ENCODE measurements at regions not wholly inside any gene's neighbourhood (a gene's known extent, or its start where the extent isn't known, plus 50 kb on each side); places are given as distances from the start of the nearest gene placed in this dataset.
"Not testable (repeated sequence)": the region's sequence is repeated elsewhere in the genome, so short reads cannot be mapped to it uniquely, and the experiment has no call there.

DNA sequence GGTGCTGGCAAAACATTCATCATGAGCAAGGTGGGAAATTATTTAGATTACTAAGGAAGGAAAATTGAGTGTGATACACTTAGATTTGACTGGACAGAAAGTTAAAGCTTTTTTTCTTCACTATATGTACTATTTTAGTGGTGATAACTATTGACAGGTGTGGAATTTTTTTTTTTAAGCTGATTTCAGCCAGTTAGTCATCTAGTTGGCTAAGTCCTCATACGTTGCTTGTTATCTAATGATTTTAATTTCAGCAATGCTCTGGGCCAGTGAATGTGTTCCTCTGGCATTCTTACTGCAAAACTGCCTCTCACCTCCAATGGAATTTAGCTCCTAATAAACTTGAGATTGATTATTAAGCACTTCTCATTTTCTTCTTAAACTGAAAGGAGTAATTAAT is 1223.2 kb upstream of the ACVR2A start:
- no peak for DNase-seq

DNA sequence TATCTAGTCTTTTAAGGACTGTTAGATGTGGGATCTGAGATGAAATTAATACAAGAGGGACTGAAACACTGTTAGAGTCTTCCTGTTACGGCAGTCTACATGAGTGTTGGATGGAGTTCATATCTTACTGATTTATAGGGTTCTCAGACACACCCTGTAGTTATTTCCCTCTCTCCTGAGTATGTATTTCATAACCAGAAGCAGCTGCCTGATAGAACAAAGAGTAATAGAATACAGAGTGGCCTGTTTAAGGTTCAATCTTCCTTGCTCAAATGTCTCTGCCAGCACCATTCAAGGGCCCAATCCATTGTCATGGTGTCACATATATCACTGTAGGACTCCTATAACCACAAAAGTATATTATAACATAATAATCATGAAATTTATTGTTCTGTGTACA is 1229.1 kb upstream of the ACVR2A start:
- DNase-seq, result peak; percentile 33

DNA sequence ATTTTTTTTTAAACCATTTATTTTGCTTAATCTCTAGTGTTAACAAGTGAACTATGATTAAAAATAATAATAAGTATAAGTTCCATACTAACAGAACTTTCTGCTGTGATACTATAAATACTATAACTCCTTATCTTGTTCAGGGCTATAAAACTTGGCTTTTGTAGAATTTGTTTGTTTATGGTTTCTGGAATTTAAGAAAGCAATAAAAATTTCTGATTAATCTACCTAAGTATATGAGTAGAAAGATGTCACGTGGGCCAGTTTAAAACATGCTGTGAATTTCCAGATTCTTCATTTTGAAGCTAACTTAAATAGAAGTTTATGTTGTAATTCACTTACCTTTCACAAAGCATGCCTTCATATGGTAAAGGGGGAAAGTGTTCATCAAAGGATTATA is 1236.3 kb upstream of the ACVR2A start:
- no peak for DNase-seq

DNA sequence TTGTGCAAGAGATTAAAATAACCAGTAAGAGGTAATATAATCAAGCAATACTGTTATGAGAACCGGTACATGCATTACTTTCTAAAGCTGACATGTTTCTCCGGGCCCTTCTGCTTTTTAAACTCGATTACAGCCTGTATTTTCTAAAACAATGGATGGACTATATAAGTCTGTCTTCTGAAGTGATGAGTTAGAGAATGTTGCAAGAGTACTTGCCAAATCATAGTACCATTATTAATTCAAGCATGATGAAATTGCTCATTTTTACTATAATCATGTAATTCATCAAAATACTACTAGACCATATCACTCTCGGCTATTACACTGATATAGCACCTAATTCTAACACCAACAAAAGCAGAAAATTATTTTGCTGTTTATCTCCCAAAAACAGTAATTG is 1240.3 kb upstream of the ACVR2A start:
- no peak for DNase-seq

DNA sequence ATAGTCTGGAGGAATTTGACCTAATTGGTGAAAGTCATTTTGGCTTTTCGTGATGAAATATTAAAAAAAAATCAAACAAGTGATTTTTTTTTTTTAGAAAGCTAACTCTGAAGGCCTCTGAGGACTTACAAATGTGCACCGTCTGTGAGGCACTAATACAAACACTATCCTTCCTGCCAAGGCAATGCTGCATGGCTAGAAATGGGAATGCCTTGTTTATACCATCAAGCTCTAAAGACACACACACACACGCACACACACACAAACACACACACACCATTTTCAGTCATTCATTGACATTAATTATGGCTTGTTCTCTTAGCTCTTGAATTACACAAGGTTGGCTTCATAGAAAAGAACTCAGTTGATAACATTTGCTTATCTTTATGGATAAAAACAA is 1242.0 kb upstream of the ACVR2A start:
- DNase-seq, result no peak

DNA sequence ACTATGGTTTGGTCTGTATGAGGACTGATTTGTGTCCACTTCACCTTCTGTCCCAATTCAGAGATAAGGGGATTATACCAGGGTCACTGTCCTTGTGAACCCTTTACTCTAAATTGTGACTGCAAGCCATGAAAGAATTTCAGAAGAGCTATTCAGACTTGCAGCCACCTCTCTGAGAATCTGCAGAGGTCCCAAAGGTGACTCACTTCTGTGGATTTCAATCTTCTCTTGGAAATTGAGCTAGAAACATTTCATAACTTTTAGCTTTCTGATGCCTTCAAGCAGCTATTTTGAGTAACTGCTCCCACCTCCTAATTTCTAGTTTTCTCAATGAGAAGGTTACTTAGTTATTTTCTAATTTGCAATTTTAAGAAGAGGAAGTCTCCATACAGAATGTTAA is 1242.4 kb upstream of the ACVR2A start:
- no peak for DNase-seq

DNA sequence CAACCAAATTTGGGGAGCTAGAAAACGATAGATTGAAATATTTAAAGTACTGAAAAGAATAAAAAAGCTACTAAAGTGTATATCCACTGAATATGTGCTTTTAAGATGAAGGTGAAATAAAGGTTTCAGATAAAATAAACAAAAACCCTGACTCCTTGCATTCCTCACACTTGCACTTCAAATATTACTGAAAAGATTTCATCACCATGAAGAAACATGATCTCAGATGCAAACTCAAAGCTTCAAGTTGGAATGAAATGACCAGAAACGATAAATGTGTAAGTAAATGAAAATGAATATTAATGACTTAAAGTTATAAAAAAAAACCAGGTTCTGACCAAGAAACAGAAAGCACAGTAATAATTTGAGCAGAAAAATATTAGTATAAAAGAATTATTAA is 1246.0 kb upstream of the ACVR2A start:
- DNase-seq, result no peak

DNA sequence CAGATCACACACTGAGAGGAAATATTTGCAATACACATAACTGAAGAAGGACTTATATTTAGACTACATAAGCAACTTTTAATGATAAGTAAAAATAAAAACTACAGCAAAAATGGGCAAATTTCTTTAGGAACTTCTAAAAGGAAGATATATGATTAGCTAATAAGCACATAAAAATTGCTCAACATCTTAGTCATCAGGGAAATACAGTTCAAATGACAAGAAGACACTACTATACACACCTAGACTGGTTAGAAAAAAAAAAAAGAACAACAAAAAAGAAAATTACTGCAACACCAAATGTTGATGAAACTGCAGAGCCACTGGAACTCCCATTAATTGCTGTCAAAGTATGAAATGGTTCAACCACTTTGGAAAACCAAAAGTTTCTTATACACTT is 1247.5 kb upstream of the ACVR2A start:
- no peak for DNase-seq

DNA sequence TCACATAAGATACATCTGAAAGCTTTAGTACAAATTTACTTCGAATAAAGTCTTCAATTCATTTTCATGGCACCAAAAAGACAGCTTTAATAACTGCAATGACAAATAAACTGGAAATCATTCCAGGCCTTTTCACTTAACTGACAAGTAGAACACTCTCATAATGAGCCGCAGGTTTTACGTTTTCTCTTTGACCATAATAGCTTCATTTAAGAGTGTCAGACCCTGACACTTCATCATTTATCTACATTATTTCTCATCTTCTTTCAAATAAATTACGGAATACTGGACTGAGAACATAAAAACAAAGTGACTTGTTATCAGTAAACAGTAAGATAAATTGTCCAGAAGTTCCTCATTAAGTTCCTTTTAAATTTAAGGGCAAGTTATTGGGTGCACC is 1252.9 kb upstream of the ACVR2A start:
- DNase-seq, result no peak

DNA sequence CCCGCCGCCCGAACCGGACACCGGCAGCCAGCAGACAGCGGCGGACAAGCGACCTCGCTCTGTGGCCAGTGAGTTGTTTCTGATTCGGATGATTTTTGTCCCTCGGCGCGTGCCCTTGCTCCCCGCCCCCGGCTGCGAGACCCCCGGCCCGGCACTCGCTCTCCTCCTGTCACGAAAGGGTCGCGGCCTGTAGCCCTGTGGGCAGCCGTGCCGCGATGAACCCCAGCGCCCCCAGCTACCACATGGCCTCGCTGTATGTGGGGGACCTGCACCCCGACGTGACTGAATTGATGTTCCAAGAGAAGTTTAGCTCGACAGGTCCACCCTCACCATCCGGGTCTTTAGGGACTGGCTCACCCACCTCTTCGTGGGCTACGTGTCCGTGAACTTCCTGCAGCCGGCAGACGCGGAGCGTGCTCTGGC is 1257.5 kb upstream of the ACVR2A start:
- DNase-seq, result no peak

DNA sequence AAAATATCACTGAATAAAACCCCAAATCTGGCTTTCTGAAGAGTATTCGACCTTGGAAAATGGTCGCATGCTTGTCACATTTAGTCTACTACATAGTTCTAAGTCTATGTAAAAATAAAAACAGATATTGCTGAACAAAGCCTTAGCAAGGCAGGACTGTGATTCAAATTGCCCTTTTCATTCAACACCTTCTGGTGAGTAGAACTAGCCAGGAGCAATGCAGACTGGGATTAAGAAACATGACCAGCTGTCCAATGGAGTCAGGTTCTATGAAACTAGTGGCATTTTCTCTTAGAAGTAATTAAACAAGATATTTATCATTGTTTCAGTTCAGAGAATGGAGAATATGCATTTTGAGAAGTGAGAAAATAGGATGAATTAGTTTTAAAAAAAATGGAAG is 1260.5 kb upstream of the ACVR2A start:
- no peak for DNase-seq

DNA sequence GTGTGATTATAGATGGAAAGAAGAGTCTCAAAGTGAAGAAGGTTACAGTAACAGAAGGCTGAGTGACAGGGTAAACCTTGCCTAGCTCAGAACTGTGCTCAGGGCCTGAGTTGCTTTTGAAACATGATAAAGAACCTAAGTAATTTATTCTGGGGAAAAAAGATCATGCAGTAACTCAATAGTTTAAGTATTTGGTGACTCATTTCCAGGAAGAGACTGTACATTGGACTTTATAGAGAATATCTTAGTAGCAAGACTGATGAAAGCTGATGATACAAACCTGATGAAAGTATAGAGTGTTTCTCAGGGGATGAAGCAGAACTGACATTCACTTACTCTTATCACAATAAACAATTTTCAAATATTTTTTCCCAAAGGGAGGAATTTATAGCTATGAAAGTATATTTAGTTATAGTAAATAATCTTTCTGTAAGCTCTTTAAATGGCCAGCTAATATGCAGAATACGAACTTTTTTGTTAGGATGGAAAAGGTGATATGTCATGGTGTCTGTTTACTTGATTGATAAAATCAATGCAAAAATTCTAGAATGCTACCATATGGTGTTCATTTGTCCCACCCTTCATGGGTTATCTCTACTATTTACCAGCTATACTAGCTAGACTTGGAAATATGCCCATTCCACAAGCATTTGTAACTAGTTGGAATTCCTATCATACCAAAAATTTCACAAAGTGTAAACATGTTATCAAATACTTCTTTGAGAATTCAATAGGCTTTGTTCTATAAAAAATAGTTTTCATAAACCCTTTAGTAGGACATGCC is 1265.5 kb upstream of the ACVR2A start:
- no peak for DNase-seq

DNA sequence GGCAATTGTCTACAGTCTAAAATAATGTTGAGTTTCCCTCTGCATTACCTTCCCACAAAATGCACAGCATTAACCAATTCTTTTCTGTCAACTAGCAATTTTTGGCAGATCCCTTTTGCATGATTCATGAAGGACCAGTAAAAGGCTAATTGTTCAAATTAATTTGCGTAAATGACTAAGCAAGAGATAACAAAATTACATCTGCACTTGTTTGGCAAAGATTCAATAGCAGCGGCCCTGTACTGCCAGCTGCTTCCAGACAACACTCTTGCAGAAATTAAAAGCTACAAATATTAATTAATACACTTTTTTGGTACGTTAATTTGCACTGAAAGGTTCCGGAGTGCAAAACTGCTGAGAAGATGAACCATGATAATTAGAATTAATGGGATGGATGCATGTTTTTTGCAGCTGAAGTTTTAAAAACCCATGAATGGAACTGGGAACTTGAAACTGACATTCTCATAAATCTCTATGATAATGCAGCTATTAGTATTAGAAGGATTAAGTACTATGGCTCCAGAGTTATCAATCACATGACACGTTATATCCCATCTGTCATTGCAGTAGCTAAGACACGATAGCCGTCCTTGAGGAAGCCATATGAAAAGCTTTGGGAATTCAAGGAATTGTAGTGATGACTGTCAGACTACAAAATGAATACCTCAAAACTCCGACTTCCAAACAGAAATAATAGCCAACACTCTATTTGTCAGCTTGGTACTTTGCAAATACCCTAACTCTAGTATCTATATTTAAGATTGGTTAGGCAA is 1268.3 kb upstream of the ACVR2A start:
- DNase-seq, result peak; percentile 3

DNA sequence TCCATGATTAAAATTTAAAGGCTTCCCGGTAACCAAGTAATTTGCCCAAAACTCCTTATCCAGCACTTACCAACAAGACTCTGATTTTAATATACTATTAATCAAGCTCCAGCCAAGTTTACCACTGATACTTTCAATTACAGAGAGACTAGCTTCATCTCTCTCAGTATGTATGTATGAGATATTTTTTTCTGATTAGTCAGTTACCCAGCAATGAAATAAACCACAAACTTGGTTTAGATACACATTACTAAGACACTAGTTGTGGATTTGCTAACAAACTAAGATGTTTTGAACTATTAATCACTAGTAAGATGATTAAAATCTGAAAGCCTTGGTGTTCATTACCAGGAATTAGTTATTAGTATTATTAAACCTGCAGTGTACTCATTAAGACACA is 1272.2 kb upstream of the ACVR2A start:
- no peak for DNase-seq

DNA sequence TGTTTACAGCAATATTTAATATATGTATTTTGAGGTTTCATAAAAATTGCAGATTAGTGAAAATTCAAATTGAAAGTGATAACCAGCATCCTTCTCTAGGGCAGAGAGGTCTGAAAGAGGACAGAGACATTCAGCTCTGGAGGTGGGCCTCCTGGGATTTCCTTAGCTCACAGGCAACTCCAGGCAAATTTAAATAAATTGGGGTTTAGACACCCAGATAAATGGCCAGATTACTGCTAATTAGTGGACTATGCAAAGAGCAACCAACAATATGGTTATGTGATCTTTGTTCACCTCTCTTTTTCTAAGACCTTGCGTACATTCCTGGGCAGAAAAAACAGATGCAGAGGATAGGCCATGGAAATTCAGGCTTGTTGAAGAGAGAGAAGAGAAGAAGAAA is 1282.8 kb upstream of the ACVR2A start:
- DNase-seq, result no peak

DNA sequence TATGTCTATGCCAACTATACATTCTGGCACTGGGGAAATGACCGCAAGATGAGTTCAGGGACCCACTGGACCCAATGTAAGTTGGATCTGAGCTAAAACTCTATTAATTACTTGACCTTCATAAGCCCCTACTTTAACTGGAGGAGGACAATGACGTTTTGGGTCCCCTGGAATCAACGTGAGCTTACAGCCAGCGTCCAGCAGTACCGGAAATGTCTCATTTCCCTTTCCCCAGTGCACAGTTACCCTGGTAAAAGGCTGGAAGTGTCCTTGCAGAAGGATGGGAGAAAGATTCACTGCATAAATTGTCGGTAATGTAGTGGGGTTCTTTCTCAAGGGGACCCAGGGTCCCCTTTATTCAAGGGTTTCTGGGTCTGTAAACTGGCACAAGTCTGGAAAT is 1297.6 kb upstream of the ACVR2A start:
- no peak for DNase-seq

DNA sequence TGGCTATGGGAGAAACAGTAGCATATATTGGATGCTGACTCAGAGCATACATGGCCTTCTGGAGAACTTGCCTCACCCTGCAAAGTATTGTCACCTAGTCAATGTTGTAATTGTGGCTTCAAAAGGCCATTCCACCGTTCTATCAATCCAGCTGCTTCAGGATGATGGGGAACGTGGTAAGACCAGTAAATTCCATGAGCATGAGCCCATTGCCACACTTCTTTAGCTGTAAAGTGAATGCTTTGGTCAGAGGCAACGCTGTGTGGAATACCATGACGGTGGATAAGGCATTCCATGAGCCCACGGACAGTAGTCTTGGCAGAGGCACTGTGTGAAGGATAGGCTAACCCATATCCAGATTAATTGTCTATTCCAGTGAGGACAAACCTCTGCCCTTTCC is 1300.1 kb upstream of the ACVR2A start:
- DNase-seq, result no peak

DNA sequence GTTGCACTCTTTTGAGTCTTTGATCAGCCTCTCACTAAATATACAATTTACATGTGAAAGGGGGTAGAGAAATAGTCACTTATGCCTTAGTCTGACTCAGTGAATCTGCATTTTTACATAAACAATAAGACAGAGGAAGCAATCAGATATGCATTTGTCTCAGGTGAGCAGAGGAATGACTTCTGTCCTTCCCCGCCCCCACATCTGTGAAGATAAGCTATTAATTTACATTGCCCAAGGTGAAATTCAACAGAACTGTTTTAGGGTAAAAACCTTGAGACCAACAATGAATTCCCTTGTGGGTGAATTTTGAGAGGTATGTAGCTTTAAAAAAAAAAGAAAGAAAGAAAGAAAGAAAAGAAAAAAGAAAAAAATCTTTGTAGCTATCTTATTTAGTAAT is 1302.9 kb upstream of the ACVR2A start:
- DNase-seq, result no peak

DNA sequence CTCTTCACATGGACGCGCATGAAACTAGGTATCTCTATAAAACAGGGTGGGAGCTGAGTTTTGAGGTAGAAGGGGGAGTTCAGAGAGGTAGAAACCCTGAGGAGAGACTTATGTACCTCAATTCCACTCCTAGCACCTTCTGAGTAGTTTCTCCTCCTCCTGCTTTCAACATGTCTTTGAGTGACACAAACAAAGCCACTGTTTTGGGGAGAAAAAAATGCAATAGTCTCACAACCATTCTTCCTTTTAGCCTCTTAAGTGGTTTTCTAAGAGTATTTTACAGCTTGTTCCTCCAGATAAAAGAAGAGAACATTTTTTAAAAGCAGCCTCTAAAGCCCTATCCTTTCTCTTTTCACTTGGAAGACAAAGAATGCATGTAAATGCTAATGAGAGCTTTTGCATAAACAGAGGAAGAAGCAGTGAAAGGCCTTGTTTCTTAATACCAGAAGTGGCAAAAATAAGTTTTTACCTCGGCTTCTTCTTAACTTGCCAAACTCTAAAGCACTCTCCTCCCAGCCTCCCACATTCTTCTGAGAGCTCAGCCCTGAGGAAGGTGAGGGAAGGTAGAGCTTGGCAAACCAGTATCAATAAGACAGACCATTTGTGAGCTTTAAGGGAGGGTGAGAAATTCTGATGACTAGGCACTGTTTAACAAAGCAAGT is 1304.4 kb upstream of the ACVR2A start:
- no peak for DNase-seq

DNA sequence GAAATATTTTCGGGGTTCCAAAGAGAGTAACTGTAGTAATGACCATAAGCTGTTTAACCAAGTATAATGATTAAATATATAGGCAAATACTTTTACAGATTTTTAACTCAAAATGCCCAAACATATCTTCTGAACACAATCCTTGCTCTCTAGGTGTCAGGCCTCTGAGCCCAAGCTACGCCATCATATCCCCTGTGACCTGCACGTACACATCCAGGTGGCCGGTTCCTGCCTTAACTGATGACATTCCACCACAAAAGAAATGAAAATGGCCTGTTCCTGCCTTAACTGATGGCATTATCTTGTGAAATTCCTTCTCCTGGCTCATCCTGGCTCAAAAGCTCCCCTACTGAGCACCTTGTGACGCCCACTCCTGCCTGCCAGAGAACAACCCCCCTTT is 1305.1 kb upstream of the ACVR2A start:
- DNase-seq, result not testable (repeated sequence)

DNA sequence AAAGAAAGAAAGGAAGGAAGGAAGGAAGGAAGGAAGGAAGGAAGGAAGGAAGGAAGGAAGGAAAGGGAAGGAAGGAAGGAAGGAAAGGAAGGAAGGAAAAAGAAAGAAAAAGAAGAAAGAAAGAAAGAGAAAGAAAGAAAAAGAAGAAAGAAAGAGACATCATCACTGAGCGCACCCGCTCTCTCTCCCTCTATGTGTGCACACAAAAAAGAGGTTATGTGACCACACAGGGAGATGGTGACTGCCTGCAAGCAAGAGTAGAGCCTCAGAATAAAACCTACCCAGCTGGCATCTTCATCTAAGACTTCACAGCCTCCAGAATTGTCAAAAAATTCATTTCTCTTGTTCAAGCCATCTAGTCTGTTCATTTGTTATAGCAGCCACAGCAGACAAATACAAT is 1307.4 kb upstream of the ACVR2A start:
- no peak for DNase-seq

DNA sequence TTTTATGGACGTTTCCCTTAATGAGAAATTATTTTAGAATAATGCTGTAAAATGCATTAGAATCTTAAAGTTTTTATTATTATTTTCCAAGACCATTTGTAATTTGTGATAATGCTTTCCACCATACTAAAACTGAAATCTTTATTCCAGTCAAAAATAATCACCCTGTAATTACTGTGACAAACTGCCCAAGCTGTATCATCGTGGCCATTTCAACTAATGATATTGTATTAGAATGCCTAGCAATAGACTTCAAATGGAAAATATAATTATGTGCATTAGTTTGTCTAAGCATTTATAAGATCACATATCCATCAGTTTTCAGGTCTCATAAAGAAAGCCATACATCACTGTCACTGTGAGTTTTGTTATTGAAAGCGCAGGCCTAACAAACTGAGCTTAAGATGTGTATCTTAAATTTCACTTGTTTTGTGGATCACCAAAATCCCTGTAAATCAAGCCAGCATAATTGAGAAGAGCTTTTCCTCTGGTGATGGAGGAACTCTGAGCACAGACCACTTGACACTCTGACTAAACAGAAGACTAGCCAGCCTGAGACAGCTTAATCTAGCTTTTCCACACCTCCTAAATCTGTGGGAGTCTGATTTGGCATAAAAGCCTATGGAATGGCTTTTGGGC is 1312.2 kb upstream of the ACVR2A start:
- DNase-seq, result no peak

DNA sequence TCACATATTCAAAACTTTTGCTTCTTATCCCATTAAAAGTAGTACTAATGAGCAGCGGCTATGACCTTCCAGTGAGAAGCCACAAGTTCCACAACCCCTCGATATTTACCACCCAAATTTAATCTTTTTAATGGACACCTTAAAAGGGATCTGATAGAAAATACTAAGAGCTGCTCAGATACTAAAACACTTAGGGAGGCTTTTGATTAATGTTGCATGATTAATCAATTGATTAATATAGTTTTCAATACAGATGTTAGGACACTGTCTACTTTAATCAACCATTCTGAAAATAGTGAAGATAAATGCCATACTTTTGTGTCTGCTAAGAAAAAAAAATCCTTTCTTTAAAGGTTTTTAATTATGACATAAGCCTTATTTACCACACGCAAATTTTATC is 1312.8 kb upstream of the ACVR2A start:
- no peak for DNase-seq

DNA sequence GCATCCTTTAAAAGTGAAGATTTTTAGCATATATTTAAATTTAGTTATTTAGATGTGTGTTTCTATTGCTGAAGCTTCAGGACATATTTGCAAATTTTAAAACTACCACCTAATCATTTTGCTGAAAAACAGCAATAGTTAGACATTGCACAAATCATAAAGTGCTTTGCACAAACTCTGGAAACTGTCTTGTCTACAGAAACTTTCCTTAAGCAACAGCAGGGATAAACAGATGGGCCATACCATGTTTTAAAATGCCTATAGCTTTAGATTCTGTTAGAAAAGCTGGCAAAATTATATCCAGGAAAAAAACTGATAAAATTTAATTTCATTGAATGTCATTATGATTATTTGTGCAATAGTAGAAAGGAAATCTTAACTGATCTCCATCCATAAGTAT is 1313.9 kb upstream of the ACVR2A start:
- DNase-seq, result no peak
